ENCODE measurements at regions not wholly inside any gene's neighbourhood (a gene's known extent, or its start where the extent isn't known, plus 50 kb on each side); places are given as distances from the start of the nearest gene placed in this dataset.

DNA sequence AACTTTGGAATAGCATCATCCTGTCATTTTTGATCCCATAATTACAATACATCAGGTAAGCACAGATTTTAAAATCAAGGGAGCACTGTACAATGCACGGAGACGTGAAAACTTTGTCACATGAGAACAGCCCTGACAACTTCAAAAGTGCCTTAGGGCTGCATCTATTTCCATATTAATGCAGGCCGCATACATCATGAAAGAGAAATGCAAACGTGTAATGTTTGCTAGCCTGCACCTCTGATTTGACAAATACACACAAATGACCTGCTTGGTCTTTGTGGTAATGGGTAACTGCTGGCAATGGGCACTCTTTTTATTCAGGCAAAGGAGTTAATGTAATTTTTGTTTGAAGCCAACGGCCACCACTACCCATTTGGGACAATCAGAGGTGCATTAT, 202.0 kb upstream of the EPHA4 start:
- DNase-seq (ENCODE audit: low spot score) = no peak
- H3K4me3 Mint-ChIP-seq (ENCODE audit: unreplicated experiment) = no peak overlapping the region
- no peak for TF ChIP-seq CTCF (IDR thresholded peaks at IDR 0.05)
- peaks cover 1% of the 10 kb centered on the region for H3K36me3 Mint-ChIP-seq (ENCODE audit: low read depth)
- no peak overlapping the region for H3K27ac Mint-ChIP-seq (ENCODE audit: unreplicated experiment)
- peaks cover 7% of the 10 kb centered on the region for H3K27me3 Mint-ChIP-seq (ENCODE audit: low read depth)
- H3K4me1 Mint-ChIP-seq (ENCODE audit: low read depth) = no peaks in the 10 kb centered on the region
- no peaks in the 10 kb centered on the region for H3K9me3 Mint-ChIP-seq (ENCODE audit: low read depth)

DNA sequence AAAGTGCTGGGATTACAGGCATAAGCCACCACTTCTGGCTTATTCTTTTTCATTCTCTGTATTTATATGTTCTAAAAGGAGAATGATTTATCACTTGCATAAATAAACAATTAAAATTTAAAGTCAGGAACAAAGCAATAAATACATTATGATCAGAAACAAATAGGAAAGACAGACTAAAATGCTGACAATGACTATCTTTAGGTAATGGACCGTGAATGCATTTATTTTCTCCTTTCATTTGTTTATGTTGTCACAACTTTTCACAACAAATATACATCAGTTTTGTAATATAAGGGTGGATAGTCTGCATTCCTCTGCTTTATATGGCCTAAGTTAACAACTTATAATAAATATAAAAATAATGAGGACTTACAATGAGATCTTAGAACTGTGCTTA, 199.2 kb upstream of the EPHA4 start:
- peaks cover 1% of the 10 kb centered on the region for H3K36me3 Mint-ChIP-seq (ENCODE audit: low read depth)
- no peak overlapping the region for H3K4me3 Mint-ChIP-seq (ENCODE audit: unreplicated experiment)
- H3K27ac Mint-ChIP-seq (ENCODE audit: unreplicated experiment) = no peak overlapping the region
- H3K4me1 Mint-ChIP-seq (ENCODE audit: low read depth) = no peaks in the 10 kb centered on the region
- no peak for DNase-seq (ENCODE audit: low spot score)
- H3K9me3 Mint-ChIP-seq (ENCODE audit: low read depth) = no peaks in the 10 kb centered on the region
- no peak for TF ChIP-seq CTCF (IDR thresholded peaks at IDR 0.05)
- peaks cover 7% of the 10 kb centered on the region for H3K27me3 Mint-ChIP-seq (ENCODE audit: low read depth)

DNA sequence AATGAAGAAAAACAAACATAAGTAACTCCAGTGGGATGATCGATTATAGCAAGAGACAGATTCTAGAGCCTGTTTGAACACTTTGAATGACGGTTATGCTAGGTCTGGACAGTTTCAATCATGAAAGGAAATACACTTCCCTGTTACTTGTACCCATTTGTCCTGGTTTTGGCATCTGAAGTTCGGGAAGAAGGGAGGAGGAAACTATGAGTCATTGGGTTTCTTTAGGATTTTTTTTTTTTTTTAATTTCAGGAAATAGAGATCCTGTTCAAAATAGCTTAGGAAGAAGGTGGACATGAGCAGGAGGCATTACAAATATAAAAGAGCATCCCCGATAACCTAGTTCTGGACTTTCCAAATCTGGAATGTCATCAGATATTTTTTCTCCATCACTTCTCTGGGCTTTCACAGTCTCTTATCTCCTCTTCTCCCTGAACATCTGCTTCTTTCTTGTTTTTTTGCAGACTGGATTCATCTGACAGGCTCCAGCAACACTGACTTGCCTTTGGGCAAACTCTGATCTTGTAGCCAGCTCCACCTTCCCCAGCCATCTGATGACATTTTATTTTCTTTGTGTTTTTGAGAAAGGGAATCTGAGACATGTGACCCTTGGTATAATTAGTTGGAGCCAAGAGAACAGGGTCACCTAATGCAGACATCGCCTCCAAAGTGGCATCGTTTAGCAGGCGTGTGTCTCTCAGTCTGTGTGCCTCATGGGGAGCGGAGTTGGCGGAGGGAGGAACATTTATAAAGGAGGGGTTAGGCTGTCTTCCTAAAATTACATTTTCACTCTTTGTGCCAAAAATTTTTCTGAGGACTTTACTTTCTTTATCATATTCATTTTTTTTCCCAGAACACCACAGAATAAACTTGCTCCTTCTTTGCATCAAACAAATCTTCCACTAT, 195.3 kb upstream of the EPHA4 start:
- H3K4me1 Mint-ChIP-seq (ENCODE audit: low read depth) = no peaks in the 10 kb centered on the region
- no peak overlapping the region for H3K4me3 Mint-ChIP-seq (ENCODE audit: unreplicated experiment)
- DNase-seq (ENCODE audit: low spot score) = no peak

GRCh38 chr2:221762496-221762895, 190.4 kb upstream of the EPHA4 start:
- Mint-ChIP-seq H3K4me1 (ENCODE audit: low read depth) (no peaks in the 10 kb centered on the region), H3K36me3 (ENCODE audit: low read depth) (no peaks in the 10 kb centered on the region), H3K9me3 (ENCODE audit: low read depth) (peaks cover 6% of the 10 kb centered on the region), H3K27me3 (ENCODE audit: low read depth) (peaks cover 9% of the 10 kb centered on the region), H3K27ac (ENCODE audit: unreplicated experiment) (no peak overlapping the region), H3K4me3 (ENCODE audit: unreplicated experiment) (no peak overlapping the region)
- DNase-seq (ENCODE audit: low spot score) = no peak
- no peak for TF ChIP-seq CTCF (IDR thresholded peaks at IDR 0.05)

More for the DNA sequence above, 195.3 kb upstream of the EPHA4 start:
- peaks cover 10% of the 10 kb centered on the region for H3K27me3 Mint-ChIP-seq (ENCODE audit: low read depth)
- H3K36me3 Mint-ChIP-seq (ENCODE audit: low read depth) = peaks cover under 1% of the 10 kb centered on the region
- TF ChIP-seq CTCF (IDR thresholded peaks at IDR 0.05) = no peak
- H3K9me3 Mint-ChIP-seq (ENCODE audit: low read depth) = no peaks in the 10 kb centered on the region
- H3K27ac Mint-ChIP-seq (ENCODE audit: unreplicated experiment) = no peak overlapping the region

DNA sequence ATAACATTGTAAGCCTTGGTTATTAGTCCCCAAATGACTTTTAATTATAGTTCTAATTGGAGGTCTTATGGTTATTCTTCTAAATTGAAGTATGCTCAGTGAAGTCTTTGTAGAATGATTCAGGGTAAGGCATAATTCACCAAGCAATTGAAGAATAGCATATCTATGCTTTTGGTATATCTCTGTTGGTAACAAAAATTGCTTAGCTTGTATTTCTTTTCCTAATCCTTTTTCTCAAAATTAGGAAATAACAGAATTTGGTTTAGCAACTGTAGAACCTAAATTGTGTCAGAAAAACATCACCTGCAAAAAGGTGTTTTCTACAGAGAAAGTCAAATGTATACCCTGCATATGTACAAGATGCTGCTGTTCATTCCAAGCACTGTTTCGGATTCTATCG, 189.2 kb upstream of the EPHA4 start:
- peaks cover 9% of the 10 kb centered on the region for H3K27me3 Mint-ChIP-seq (ENCODE audit: low read depth)
- no peak overlapping the region for H3K27ac Mint-ChIP-seq (ENCODE audit: unreplicated experiment)
- peaks cover 6% of the 10 kb centered on the region for H3K9me3 Mint-ChIP-seq (ENCODE audit: low read depth)
- H3K36me3 Mint-ChIP-seq (ENCODE audit: low read depth) = no peaks in the 10 kb centered on the region
- H3K4me1 Mint-ChIP-seq (ENCODE audit: low read depth) = no peaks in the 10 kb centered on the region
- no peak for TF ChIP-seq CTCF (IDR thresholded peaks at IDR 0.05)
- no peak for DNase-seq (ENCODE audit: low spot score)
- no peak overlapping the region for H3K4me3 Mint-ChIP-seq (ENCODE audit: unreplicated experiment)

Measured in chondrocyte (in vitro differentiated cells).